Stomach (tissue), 4 donors: ENCODE measurements at regions not wholly inside any gene's neighbourhood (a gene's known extent, or its start where the extent isn't known, plus 50 kb on each side); places are given as distances from the start of the nearest gene placed in this dataset.

Experiments
- EP300 ChIP-seq: sonication (generic); formaldehyde crosslinking; IDR thresholded peaks from one replicate; pipeline ENCODE4 v1.6.1; 2017; ENCODE audit warnings: antibody characterized with exemption
- POLR2A ChIP-seq, 4 donors: fragments of 450-650 bp; IDR thresholded peaks; one replicate each; pipeline ENCODE4 v1.6.1; 2016; ENCODE audit warnings: antibody characterized with exemption in 4 of 4, control low read depth in 2 of 4, mild to moderate bottlenecking in 1 of 4, moderate library complexity in 1 of 4
- POLR2AphosphoS5 ChIP-seq, 3 donors: sonication (generic); formaldehyde crosslinking; IDR thresholded peaks; one replicate each; pipeline ENCODE4 v1.6.1; 2016; ENCODE audit warnings: antibody characterized with exemption in 3 of 3
- TF ChIP-seq, protein P1 (sequence below), 7 experiments: fragments of 450-650 bp in 4 of 7; fragments of 200-600 bp in 3 of 7; sonication (generic) in 3 of 7; IDR thresholded peaks; one replicate each; pipeline ENCODE4 v1.5.1; 2016 to 2019; ENCODE audit warnings: antibody characterized with exemption in 7 of 7, control low read depth in 2 of 7, mild to moderate bottlenecking in 1 of 7

DNA sequence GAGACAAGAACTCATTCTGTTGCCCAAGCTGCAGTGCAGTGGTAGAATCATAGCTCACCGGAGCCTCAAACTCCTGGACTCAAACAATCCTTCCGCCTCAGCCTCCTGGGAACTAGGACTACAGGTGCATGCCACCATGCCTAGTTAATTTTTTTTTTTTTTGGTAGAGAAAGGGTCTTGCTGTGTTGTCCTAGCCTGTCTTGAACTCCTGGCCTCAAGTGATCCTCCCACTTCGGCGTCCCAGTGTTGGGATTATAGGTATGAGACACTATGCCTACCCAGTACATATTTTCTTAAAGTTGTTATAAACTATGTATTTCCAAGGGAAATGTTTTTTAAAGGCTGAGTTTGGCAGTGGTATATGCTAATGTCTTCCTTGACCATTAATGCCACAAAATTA is 412.6 kb downstream of the KLF12 start:
- TF ChIP-seq POLR2AphosphoS5 (IDR thresholded peaks at IDR 0.05) (no peak), POLR2A (IDR thresholded peaks at IDR 0.05) (no peak), EP300 (no peak)
- TF ChIP-seq, protein P1, sequence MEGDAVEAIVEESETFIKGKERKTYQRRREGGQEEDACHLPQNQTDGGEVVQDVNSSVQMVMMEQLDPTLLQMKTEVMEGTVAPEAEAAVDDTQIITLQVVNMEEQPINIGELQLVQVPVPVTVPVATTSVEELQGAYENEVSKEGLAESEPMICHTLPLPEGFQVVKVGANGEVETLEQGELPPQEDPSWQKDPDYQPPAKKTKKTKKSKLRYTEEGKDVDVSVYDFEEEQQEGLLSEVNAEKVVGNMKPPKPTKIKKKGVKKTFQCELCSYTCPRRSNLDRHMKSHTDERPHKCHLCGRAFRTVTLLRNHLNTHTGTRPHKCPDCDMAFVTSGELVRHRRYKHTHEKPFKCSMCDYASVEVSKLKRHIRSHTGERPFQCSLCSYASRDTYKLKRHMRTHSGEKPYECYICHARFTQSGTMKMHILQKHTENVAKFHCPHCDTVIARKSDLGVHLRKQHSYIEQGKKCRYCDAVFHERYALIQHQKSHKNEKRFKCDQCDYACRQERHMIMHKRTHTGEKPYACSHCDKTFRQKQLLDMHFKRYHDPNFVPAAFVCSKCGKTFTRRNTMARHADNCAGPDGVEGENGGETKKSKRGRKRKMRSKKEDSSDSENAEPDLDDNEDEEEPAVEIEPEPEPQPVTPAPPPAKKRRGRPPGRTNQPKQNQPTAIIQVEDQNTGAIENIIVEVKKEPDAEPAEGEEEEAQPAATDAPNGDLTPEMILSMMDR (IDR thresholded peaks at IDR 0.05), result no peak
